HepG2 (cell line): ENCODE measurements at regions not wholly inside any gene's neighbourhood (a gene's known extent, or its start where the extent isn't known, plus 50 kb on each side); places are given as distances from the start of the nearest gene placed in this dataset.
"Not testable (repeated sequence)": the region's sequence is repeated elsewhere in the genome, so short reads cannot be mapped to it uniquely, and the experiment has no call there.

Source experiments
- ATAC-seq: fragments of 200-7000 bp; cut with Tn5 transposase; 3 replicates; pipeline ENCODE4 v1.9.1; 2020; ENCODE audit warnings: mild to moderate bottlenecking, moderate library complexity
- BruUV-seq: library from RNA; stranded (reverse); fragments of 400-500 nt; replicated peaks from 2 replicates; lab custom pipeline; 2021; lab: Mats Ljungman, UMichigan
- CTCF ChIA-PET: fragments of 300-600 bp; formaldehyde crosslinking; extraction: SDS; loops from one replicate; lab custom pipeline; 2021; ENCODE audit warnings: low total read pairs, inconsistent platforms, low intra/inter-chr PET ratio; lab: Yijun Ruan, JAX
- POLR2A ChIA-PET: fragments of 350-600 bp; sonication (Branson Sonifier 250); formaldehyde crosslinking; loops from one replicate; lab custom pipeline; 2020; ENCODE audit warnings: antibody characterized with exemption, inconsistent platforms; lab: Yijun Ruan, JAX
- DNase-seq: peaks from one replicate; pipeline ENCODE4 v3.0.0-alpha.2; 2015; ENCODE audit warnings: low spot score
- FAIRE-seq: peaks from 3 replicates; lab custom pipeline; 2011; peaks lifted over from hg19 to GRCh38; lab: Jason Lieb, UNC
- H2AFZ ChIP-seq: one replicate; pipeline ENCODE4 v1.6.1; 2011; ENCODE audit warnings: low read length, inconsistent platforms
- H3K27ac ChIP-seq: fragments of 300-600 bp; 3 replicates; pipeline ENCODE4 v1.8.0; 2011; ENCODE audit warnings: mixed run types, mild to moderate bottlenecking, mixed read lengths, low read length, inconsistent platforms; ENCODE audit not compliant: insufficient read depth; ENCODE audit errors: extremely low read length
- H3K27me3 ChIP-seq, 2 experiments: fragments of 200-600 bp in 1 of 2; 2 replicates in 1 of 2; 3 replicates in 1 of 2; pipeline versions ENCODE4 v1.6.0 to v1.8.0; 2011; ENCODE audit warnings: low read length in 2 of 2, mild to moderate bottlenecking in 2 of 2, moderate library complexity in 2 of 2, inconsistent platforms in 1 of 2; ENCODE audit not compliant: insufficient read depth in 2 of 2, control insufficient read depth in 1 of 2
- H3K36me3 ChIP-seq, 2 experiments: fragments of 200-600 bp in 1 of 2; replicated peaks in 1 of 2; 2 replicates in 1 of 2; 3 replicates in 1 of 2; pipeline versions ENCODE4 v1.5.1 to v1.8.0; 2011; ENCODE audit warnings: low read length in 2 of 2, inconsistent platforms in 1 of 2; ENCODE audit not compliant: insufficient read depth in 2 of 2, control insufficient read depth in 1 of 2
- H3K4me1 ChIP-seq: 2 replicates; pipeline ENCODE4 v1.5.1; 2012; ENCODE audit warnings: low read length, inconsistent platforms; ENCODE audit not compliant: insufficient read depth
- H3K4me2 ChIP-seq: 2 replicates; pipeline ENCODE4 v1.6.0; 2011; ENCODE audit warnings: low read depth, low read length, inconsistent platforms
- H3K4me3 ChIP-seq, 3 experiments: fragments of 200-600 bp in 1 of 3; sonication (generic), shearing (Covaris generic) in 1 of 3; replicated peaks in 1 of 3; 2 replicates each; pipeline ENCODE4 v1.5.1; 2011 to 2016; ENCODE audit warnings: low read length in 3 of 3, inconsistent platforms in 2 of 3, low read depth in 2 of 3, mild to moderate bottlenecking in 2 of 3, control low read depth in 1 of 3, mixed read lengths in 1 of 3; ENCODE audit not compliant: insufficient read depth in 1 of 3
- H3K79me2 ChIP-seq: one replicate; pipeline ENCODE4 v1.6.1; 2011; ENCODE audit warnings: low read length, inconsistent platforms; ENCODE audit not compliant: insufficient read depth
- H3K9ac ChIP-seq: 2 replicates; pipeline ENCODE4 v1.6.0; 2011; ENCODE audit warnings: mild to moderate bottlenecking, low read depth, low read length, inconsistent platforms; ENCODE audit not compliant: insufficient read depth
- H3K9me3 ChIP-seq: 2 replicates; pipeline ENCODE4 v1.5.1; 2012; ENCODE audit warnings: mild to moderate bottlenecking, low read length
- H4K20me1 ChIP-seq: 2 replicates; pipeline ENCODE4 v1.6.0; 2011; ENCODE audit warnings: inconsistent platforms, mild to moderate bottlenecking, low read length, moderate library complexity; ENCODE audit not compliant: insufficient read depth
- JUND ChIP-seq: sonication (generic); formaldehyde crosslinking; IDR thresholded peaks from 2 replicates; pipeline ENCODE4 v1.8.0; 2022; ENCODE audit warnings: mild to moderate bottlenecking, missing genetic modification reagents
- MAFF ChIP-seq: IDR thresholded peaks from 2 replicates; pipeline ENCODE4 v1.6.1; 2011; ENCODE audit warnings: low read depth, low read length, improper control_type of control experiment
- MAFK ChIP-seq, 2 experiments: IDR thresholded peaks in 1 of 2; conservative IDR thresholded peaks in 1 of 2; 2 replicates each; pipeline ENCODE4 v1.6.1; 2011; ENCODE audit warnings: improper control_type of control experiment in 2 of 2, low read length in 2 of 2
- MED1 ChIP-seq: sonication (generic); formaldehyde crosslinking; IDR thresholded peaks from 2 replicates; pipeline ENCODE4 v1.4.0; 2020; ENCODE audit warnings: missing genetic modification reagents
- ONECUT2 ChIP-seq: sonication (generic); formaldehyde crosslinking; IDR thresholded peaks from 2 replicates; pipeline ENCODE4 v1.4.0; 2020; ENCODE audit warnings: missing genetic modification reagents
- TCF7 ChIP-seq: sonication (generic); IDR thresholded peaks from 2 replicates; pipeline ENCODE4 v1.6.1; 2016; ENCODE audit warnings: antibody characterized with exemption, low read depth
- USF2 ChIP-seq, 2 experiments: sonication (generic) in 1 of 2; formaldehyde crosslinking in 1 of 2; IDR thresholded peaks; 2 replicates each; pipeline versions ENCODE4 v1.5.1 to v1.6.1; 2011 to 2020; ENCODE audit warnings: borderline replicate concordance in 1 of 2, low read depth in 1 of 2, low read length in 1 of 2, mild to moderate bottlenecking in 1 of 2, missing genetic modification reagents in 1 of 2, moderate library complexity in 1 of 2
- ZNF12 ChIP-seq: sonication (generic); formaldehyde crosslinking; IDR thresholded peaks from 2 replicates; pipeline ENCODE4 v1.5.0; 2020; ENCODE audit warnings: missing genetic modification reagents
- ZNF672 ChIP-seq: sonication (generic); formaldehyde crosslinking; IDR thresholded peaks from 2 replicates; pipeline ENCODE4 v1.8.1; 2022; ENCODE audit warnings: missing genetic modification reagents
- ZNF746 ChIP-seq: sonication (generic); formaldehyde crosslinking; IDR thresholded peaks from 2 replicates; pipeline ENCODE4 v1.8.0; 2022; ENCODE audit warnings: mild to moderate bottlenecking, missing genetic modification reagents
- WGBS: methylation state at CpG from one replicate; pipeline ENCODE4 v1.1.6; 2017; ENCODE audit warnings: low lambda C conversion rate; 5-methylcytosine and 5-hydroxymethylcytosine counted together
- in situ Hi-C: cut with HindIII; loops from 2 replicates; pipeline ENCODE4 v1.10.0; 2017; ENCODE audit warnings: low pct_unique_long_range_greater_than_20kb; ENCODE audit not compliant: extremely low pct_ligation_motif_present
- intact Hi-C: fragments of 100-400 bp; cut with micrococcal nuclease; formaldehyde crosslinking; loops from one replicate; pipeline ENCODE4 v1.10.0; 2022; ENCODE audit not compliant: unreplicated experiment

GRCh38 chr9:73049280-73049679, 96.4 kb upstream of the ALDH1A1 start:
- no peak overlapping the region for H3K9ac ChIP-seq
- no peaks in the 10 kb centered on the region for H4K20me1 ChIP-seq
- no peaks in the 10 kb centered on the region for H3K36me3 ChIP-seq
- H3K4me3 ChIP-seq = no peak overlapping the region
- no peaks in the 10 kb centered on the region for H3K27me3 ChIP-seq
- ATAC-seq (no peak), DNase-seq (no peak), FAIRE-seq (no peak)
- H2AFZ ChIP-seq = no peak overlapping the region
- no peaks in the 10 kb centered on the region for H3K79me2 ChIP-seq
- H3K4me1 ChIP-seq = peaks cover 7% of the 10 kb centered on the region
- ChIA-PET CTCF (no interaction called here), POLR2A (no interaction called here)
- intact Hi-C loops = no loop called here
- H3K27ac ChIP-seq = no peak overlapping the region
- TF ChIP-seq MED1 (CRISPR knock-in tag) = no peak
- TF ChIP-seq JUND (CRISPR knock-in tag) = no peak
- TF ChIP-seq USF2 (IDR thresholded peaks at IDR 0.05; ENCODE audit: low read depth, low read length) = no peak
- TF ChIP-seq USF2 (CRISPR knock-in tag; IDR thresholded peaks at IDR 0.05; ENCODE audit: borderline replicate concordance) = no peak
- in situ Hi-C loops = no loop called here
- BruUV-seq = no TSS peak
- no peaks in the 10 kb centered on the region for H3K9me3 ChIP-seq
- H3K4me2 ChIP-seq = no peak overlapping the region

- CTCF ChIA-PET = no interaction called here
- H3K79me2 ChIP-seq = no peaks in the 10 kb centered on the region
- intact Hi-C loops (no loop called here), in situ Hi-C loops (no loop called here)
- ATAC-seq (no peak), FAIRE-seq (no peak), DNase-seq (no peak)
- no TSS peak for BruUV-seq
- WGBS = 26% methylated on average over 1 of the region's 1 CpG
- no peaks in the 10 kb centered on the region for H4K20me1 ChIP-seq
- POLR2A ChIA-PET = no interaction called here
- H2AFZ ChIP-seq = no peak overlapping the region
- no peaks in the 10 kb centered on the region for H3K36me3 ChIP-seq
- peaks cover 7% of the 10 kb centered on the region for H3K4me1 ChIP-seq
- no peak for TF ChIP-seq ONECUT2 (CRISPR knock-in tag)
- TF ChIP-seq ZNF12 (CRISPR knock-in tag) = no peak
- TF ChIP-seq ZNF672 = no peak
- no peak for TF ChIP-seq ZNF746 (CRISPR knock-in tag)
- no peak for TF ChIP-seq TCF7
- TF ChIP-seq MAFF = peak; percentile 62
- TF ChIP-seq MAFK (conservative IDR thresholded peaks at IDR 0.05 in 1 of 2, IDR thresholded peaks at IDR 0.05 in 1 of 2; ENCODE audit: low read length in 2 of 2) = peak; percentile 27 to 73; a peak in 3 of 4 replicates
- H3K4me2 ChIP-seq = no peak overlapping the region
- no peak overlapping the region for H3K4me3 ChIP-seq
- H3K27me3 ChIP-seq = no peaks in the 10 kb centered on the region
- H3K27ac ChIP-seq = no peak overlapping the region
- H3K9ac ChIP-seq = no peak overlapping the region
- no peaks in the 10 kb centered on the region for H3K9me3 ChIP-seq
Observed at GRCh38 chr9:73046769-73047168, 93.9 kb upstream of the ALDH1A1 start.

GRCh38 chr9:73044776-73045175, 91.9 kb upstream of the ALDH1A1 start:
- H3K36me3 ChIP-seq, intact Hi-C loops, H2AFZ ChIP-seq, CTCF ChIA-PET, H3K79me2 ChIP-seq, H3K9me3 ChIP-seq, DNase-seq, H4K20me1 ChIP-seq, BruUV-seq, in situ Hi-C loops, ATAC-seq, H3K4me3 ChIP-seq, FAIRE-seq, H3K27me3 ChIP-seq, H3K27ac ChIP-seq, H3K9ac ChIP-seq, H3K4me1 ChIP-seq, H3K4me2 ChIP-seq, POLR2A ChIA-PET: not testable (repeated sequence)
- 82% methylated on average over 4 of the region's 4 CpGs for WGBS
